Liver (tissue), 8 donors: ENCODE measurements at regions not wholly inside any gene's neighbourhood (a gene's known extent, or its start where the extent isn't known, plus 50 kb on each side); places are given as distances from the start of the nearest gene placed in this dataset.

Experiments
- DNase-seq: peaks from one replicate; pipeline ENCODE4 v3.0.0-alpha.2; 2017; ENCODE audit warnings: low spot score
- H3K27ac ChIP-seq, 2 donors: one replicate each; pipeline ENCODE4 v1.7.0; 2013; ENCODE audit warnings: inconsistent platforms in 2 of 2, low read length in 2 of 2, control low read depth in 1 of 2, low read depth in 1 of 2, mild to moderate bottlenecking in 1 of 2
- H3K27me3 ChIP-seq, 4 donors: one replicate each; pipeline versions ENCODE4 v1.6.1 to v1.7.0; 2013; ENCODE audit warnings: low read length in 3 of 4, inconsistent platforms in 1 of 4, mild to moderate bottlenecking in 1 of 4, moderate library complexity in 1 of 4; ENCODE audit not compliant: control insufficient read depth in 4 of 4, insufficient read depth in 4 of 4
- H3K36me3 ChIP-seq, 4 donors: one replicate each; pipeline versions ENCODE4 v1.6.1 to v1.7.0; 2013; ENCODE audit warnings: low read length in 3 of 4, mild to moderate bottlenecking in 3 of 4, low read depth in 1 of 4, moderate library complexity in 1 of 4; ENCODE audit not compliant: control insufficient read depth in 4 of 4, insufficient read depth in 3 of 4
- H3K4me1 ChIP-seq, 4 donors: one replicate each; pipeline versions ENCODE4 v1.6.1 to v1.7.0; 2013; ENCODE audit warnings: low read length in 3 of 4, mild to moderate bottlenecking in 3 of 4, moderate library complexity in 1 of 4; ENCODE audit not compliant: control insufficient read depth in 4 of 4, insufficient read depth in 4 of 4
- H3K4me3 ChIP-seq, 3 donors: one replicate each; pipeline versions ENCODE4 v1.6.1 to v1.7.0; 2013; ENCODE audit warnings: low read length in 3 of 3, control low read depth in 1 of 3, low read depth in 1 of 3, mild to moderate bottlenecking in 1 of 3
- H3K9ac ChIP-seq, 2 donors: one replicate each; pipeline ENCODE4 v1.7.0; 2013; ENCODE audit warnings: low read length in 2 of 2, mild to moderate bottlenecking in 2 of 2, moderate library complexity in 2 of 2, control low read depth in 1 of 2, low read depth in 1 of 2
- H3K9me3 ChIP-seq, 4 donors: one replicate each; pipeline versions ENCODE4 v1.6.1 to v1.7.0; 2013; ENCODE audit warnings: low read length in 3 of 4; ENCODE audit not compliant: control insufficient read depth in 4 of 4
- ATF3 ChIP-seq: IDR thresholded peaks from 2 replicates; pipeline ENCODE4 v1.6.1; 2016; ENCODE audit warnings: antibody characterized with exemption
- CTCF ChIP-seq: fragments of 150-350 bp; IDR thresholded peaks from 2 replicates; pipeline ENCODE4 v1.5.1; 2017; ENCODE audit warnings: improper control_type of control experiment, low read depth, low read length; ENCODE audit not compliant: missing input control
- EGR1 ChIP-seq, 2 donors: IDR thresholded peaks; 2 replicates each; pipeline ENCODE4 v1.6.1; 2016 to 2018; ENCODE audit warnings: antibody characterized with exemption in 2 of 2, low read depth in 2 of 2
- FOXA1 ChIP-seq: IDR thresholded peaks from 2 replicates; pipeline ENCODE4 v1.6.1; 2016; ENCODE audit warnings: antibody characterized with exemption
- FOXA2 ChIP-seq: IDR thresholded peaks from 2 replicates; pipeline ENCODE4 v1.6.1; 2016; ENCODE audit warnings: antibody characterized with exemption
- GABPA ChIP-seq, 2 donors: IDR thresholded peaks in 1 of 2; conservative IDR thresholded peaks in 1 of 2; 2 replicates each; pipeline ENCODE4 v1.6.1; 2016; ENCODE audit warnings: antibody characterized with exemption in 2 of 2, mild to moderate bottlenecking in 1 of 2, moderate library complexity in 1 of 2
- HNF4G ChIP-seq: IDR thresholded peaks from 2 replicates; pipeline ENCODE4 v1.6.1; 2016; ENCODE audit warnings: antibody characterized with exemption
- JUND ChIP-seq, 2 donors: IDR thresholded peaks; 2 replicates each; pipeline ENCODE4 v1.6.1; 2016; ENCODE audit warnings: antibody characterized with exemption in 2 of 2
- MAX ChIP-seq: IDR thresholded peaks from 2 replicates; pipeline ENCODE4 v1.6.1; 2016; ENCODE audit warnings: antibody characterized with exemption
- NR2F2 ChIP-seq: IDR thresholded peaks from 2 replicates; pipeline ENCODE4 v1.6.1; 2016; ENCODE audit warnings: antibody characterized with exemption
- RAD21 ChIP-seq, 2 donors: IDR thresholded peaks; 2 replicates each; pipeline ENCODE4 v1.6.1; 2016; ENCODE audit warnings: antibody characterized with exemption in 2 of 2, mild to moderate bottlenecking in 2 of 2
- REST ChIP-seq: IDR thresholded peaks from 2 replicates; pipeline ENCODE4 v1.6.1; 2016; ENCODE audit warnings: antibody characterized with exemption, mild to moderate bottlenecking
- RXRA ChIP-seq, 2 donors: IDR thresholded peaks; 2 replicates each; pipeline ENCODE4 v1.6.1; 2017 to 2018; ENCODE audit warnings: antibody characterized with exemption in 2 of 2, mild to moderate bottlenecking in 1 of 2
- SP1 ChIP-seq: IDR thresholded peaks from 2 replicates; pipeline ENCODE4 v1.6.1; 2018; ENCODE audit warnings: antibody characterized with exemption, mild to moderate bottlenecking
- TAF1 ChIP-seq: conservative IDR thresholded peaks from 2 replicates; pipeline ENCODE4 v1.6.1; 2016; ENCODE audit warnings: antibody characterized with exemption, mild to moderate bottlenecking
- YY1 ChIP-seq: IDR thresholded peaks from 2 replicates; pipeline ENCODE4 v1.6.1; 2016; ENCODE audit warnings: antibody characterized with exemption, mild to moderate bottlenecking
- WGBS: extraction: QIAGEN DNeasy Blood & Tissue Kit; methylation state at CpG from one replicate; pipeline ENCODE4 v1.1.7; 2013; 5-methylcytosine and 5-hydroxymethylcytosine counted together
- donor health status: healthy.
- donor health status: healthy.
- donor health status: healthy.
- donor health status: healthy.
- donor health status: healthy.

- Histone ChIP-seq H3K9me3 (no peaks in the 10 kb centered on the region), H3K4me3 (no peak overlapping the region), H3K4me1 (peaks cover 0 to 5% (median 2%) of the 10 kb centered on the region in 4 donors), H3K9ac (no peak overlapping the region), H3K36me3 (no peaks in the 10 kb centered on the region), H3K27me3 (no peaks in the 10 kb centered on the region), H3K27ac (no peak overlapping the region)
- no peak for DNase-seq
- TF ChIP-seq RAD21 (IDR thresholded peaks at IDR 0.05) (no peak), RXRA (IDR thresholded peaks at IDR 0.05) (no peak), TAF1 (no peak), ATF3 (no peak), SP1 (no peak), CTCF (no peak), GABPA (IDR thresholded peaks at IDR 0.05 in 1 of 2, conservative IDR thresholded peaks at IDR 0.05 in 1 of 2) (no peak), FOXA1 (no peak), REST (no peak), FOXA2 (no peak), NR2F2 (no peak)
- 89% methylated on average over 1 of the region's 1 CpG for WGBS
These were observed 122.9 kb downstream of the GLUL start for GRCh38 chr1:182268669-182269068.

GRCh38 chr1:182264185-182264584 is 127.4 kb downstream of the GLUL start:
- Histone ChIP-seq H3K9me3 (no peaks in the 10 kb centered on the region), H3K9ac (no peak overlapping the region), H3K4me3 (no peak overlapping the region), H3K27ac (no peak overlapping the region), H3K4me1 (peaks cover 0 to 4% (median 0%) of the 10 kb centered on the region in 4 donors), H3K27me3 (no peaks in the 10 kb centered on the region), H3K36me3 (no peaks in the 10 kb centered on the region)
- DNase-seq = no peak
- WGBS = 95% methylated on average over 1 of the region's 1 CpG
- TF ChIP-seq EGR1 (IDR thresholded peaks at IDR 0.05; ENCODE audit: low read depth in 2 of 2) (no peak), ATF3 (no peak), HNF4G (no peak), FOXA1 (no peak), YY1 (no peak), CTCF (no peak), NR2F2 (no peak), JUND (IDR thresholded peaks at IDR 0.05) (no peak), MAX (no peak), REST (no peak), SP1 (no peak)
